ENCODE measurements at regions not wholly inside any gene's neighbourhood (a gene's known extent, or its start where the extent isn't known, plus 50 kb on each side); places are given as distances from the start of the nearest gene placed in this dataset.

- no peak for TF ChIP-seq CTCF (conservative IDR thresholded peaks at IDR 0.05; ENCODE audit: low read length)
- TF ChIP-seq EZH2phosphoT487 (IDR thresholded peaks at IDR 0.05; ENCODE audit: borderline replicate concordance): no peak
These were observed 122.7 kb upstream of the JADE1 start for GRCh38 chr4:128686810-128687209.
